Type B pancreatic cell (in vitro differentiated cells): ENCODE measurements at regions not wholly inside any gene's neighbourhood (a gene's known extent, or its start where the extent isn't known, plus 50 kb on each side); places are given as distances from the start of the nearest gene placed in this dataset.
A peak's percentile ranks its signal among the peaks of the same experiment; 100 is the strongest.

Source experiments
- DNase-seq: peaks from one replicate; pipeline ENCODE4 v3.0.0; 2021; ENCODE audit warnings: mixed read lengths; ENCODE audit not compliant: unreplicated experiment; ENCODE audit errors: extremely low spot score
- H3K27ac Mint-ChIP-seq: 2 replicates; pipeline ENCODE4 v1.8.0; 2021; ENCODE audit warnings: mild to moderate bottlenecking, mixed read lengths
- H3K27me3 Mint-ChIP-seq: 2 replicates; pipeline ENCODE4 v1.8.0; 2021; ENCODE audit warnings: mixed read lengths
- H3K36me3 Mint-ChIP-seq: 2 replicates; pipeline ENCODE4 v1.8.0; 2021; ENCODE audit warnings: mixed read lengths
- H3K4me1 Mint-ChIP-seq: one replicate; pipeline ENCODE4 v1.8.0; 2021; ENCODE audit warnings: mixed read lengths; ENCODE audit not compliant: unreplicated experiment
- H3K4me3 Mint-ChIP-seq: 2 replicates; pipeline ENCODE4 v1.8.0; 2021; ENCODE audit warnings: mild to moderate bottlenecking, mixed read lengths
- H3K9me3 Mint-ChIP-seq: 2 replicates; pipeline ENCODE4 v1.8.0; 2021; ENCODE audit warnings: mixed read lengths
- TF ChIP-seq, protein P1 (sequence below): fragments of 200-600 bp; sonication (generic); conservative IDR thresholded peaks from 2 replicates; pipeline ENCODE4 v1.5.0; 2021; ENCODE audit warnings: antibody characterized with exemption, mild to moderate bottlenecking

GRCh38 chr10:70954381-70955176 is 66.2 kb upstream of the PCBD1 start:
- TF ChIP-seq, protein P1, sequence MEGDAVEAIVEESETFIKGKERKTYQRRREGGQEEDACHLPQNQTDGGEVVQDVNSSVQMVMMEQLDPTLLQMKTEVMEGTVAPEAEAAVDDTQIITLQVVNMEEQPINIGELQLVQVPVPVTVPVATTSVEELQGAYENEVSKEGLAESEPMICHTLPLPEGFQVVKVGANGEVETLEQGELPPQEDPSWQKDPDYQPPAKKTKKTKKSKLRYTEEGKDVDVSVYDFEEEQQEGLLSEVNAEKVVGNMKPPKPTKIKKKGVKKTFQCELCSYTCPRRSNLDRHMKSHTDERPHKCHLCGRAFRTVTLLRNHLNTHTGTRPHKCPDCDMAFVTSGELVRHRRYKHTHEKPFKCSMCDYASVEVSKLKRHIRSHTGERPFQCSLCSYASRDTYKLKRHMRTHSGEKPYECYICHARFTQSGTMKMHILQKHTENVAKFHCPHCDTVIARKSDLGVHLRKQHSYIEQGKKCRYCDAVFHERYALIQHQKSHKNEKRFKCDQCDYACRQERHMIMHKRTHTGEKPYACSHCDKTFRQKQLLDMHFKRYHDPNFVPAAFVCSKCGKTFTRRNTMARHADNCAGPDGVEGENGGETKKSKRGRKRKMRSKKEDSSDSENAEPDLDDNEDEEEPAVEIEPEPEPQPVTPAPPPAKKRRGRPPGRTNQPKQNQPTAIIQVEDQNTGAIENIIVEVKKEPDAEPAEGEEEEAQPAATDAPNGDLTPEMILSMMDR = no peak
- H3K9me3 Mint-ChIP-seq = no peaks in the 10 kb centered on the region
- no peak overlapping the region for H3K4me3 Mint-ChIP-seq
- H3K27me3 Mint-ChIP-seq = peaks cover 39% of the 10 kb centered on the region
- H3K27ac Mint-ChIP-seq = no peak overlapping the region
- H3K36me3 Mint-ChIP-seq = no peaks in the 10 kb centered on the region
- H3K4me1 Mint-ChIP-seq = peaks cover 5% of the 10 kb centered on the region
- DNase-seq = no peak

DNA sequence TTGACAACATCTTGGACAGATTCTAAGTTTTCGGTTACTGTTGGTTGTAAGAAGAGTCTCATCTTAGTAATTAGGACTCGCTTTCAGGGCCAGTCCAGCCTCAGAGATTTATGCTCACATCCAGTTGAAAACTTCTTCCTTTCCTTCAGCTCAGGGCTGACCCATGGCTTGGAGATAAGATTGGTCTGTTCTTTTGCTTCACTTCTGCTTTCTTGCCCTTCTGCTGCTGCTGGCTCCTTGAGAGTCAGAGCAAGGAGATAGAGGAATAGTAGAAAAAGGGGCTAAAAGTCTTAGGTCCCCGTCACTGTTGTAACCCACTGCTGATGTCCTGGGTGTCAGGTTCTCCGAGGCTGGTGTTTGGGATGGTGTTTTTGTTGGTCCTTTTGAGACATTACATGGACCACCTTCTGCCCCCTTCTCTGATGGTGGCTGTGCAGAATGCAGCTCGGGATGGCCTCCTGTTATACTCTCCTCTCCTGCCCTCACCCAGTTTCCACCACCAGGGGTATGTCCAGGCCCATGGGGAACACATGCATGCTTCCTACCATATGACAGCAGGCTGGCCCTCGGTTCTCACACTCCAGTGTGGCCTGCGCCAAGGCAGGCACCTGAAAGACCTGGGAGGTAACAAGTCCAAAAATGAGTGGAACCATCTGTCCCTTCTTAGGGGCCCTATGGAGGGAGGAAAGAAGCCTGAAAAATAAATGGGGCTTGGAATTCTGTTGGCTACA is 67.8 kb upstream of the PCBD1 start:
- Mint-ChIP-seq H3K4me1 (peaks cover 5% of the 10 kb centered on the region), H3K4me3 (no peak overlapping the region), H3K27me3 (peaks cover 38% of the 10 kb centered on the region), H3K9me3 (no peaks in the 10 kb centered on the region), H3K27ac (no peak overlapping the region), H3K36me3 (no peaks in the 10 kb centered on the region)
- TF ChIP-seq, protein P1 = peak; percentile 34
- DNase-seq = no peak

GRCh38 chr10:70958396-70958795 is 70.0 kb upstream of the PCBD1 start:
- Mint-ChIP-seq H3K9me3 (no peaks in the 10 kb centered on the region), H3K27me3 (peaks cover 33% of the 10 kb centered on the region), H3K27ac (no peak overlapping the region), H3K36me3 (no peaks in the 10 kb centered on the region), H3K4me3 (no peak overlapping the region), H3K4me1 (peaks cover 5% of the 10 kb centered on the region)
- no peak for DNase-seq
- TF ChIP-seq, protein P1 = no peak

DNA sequence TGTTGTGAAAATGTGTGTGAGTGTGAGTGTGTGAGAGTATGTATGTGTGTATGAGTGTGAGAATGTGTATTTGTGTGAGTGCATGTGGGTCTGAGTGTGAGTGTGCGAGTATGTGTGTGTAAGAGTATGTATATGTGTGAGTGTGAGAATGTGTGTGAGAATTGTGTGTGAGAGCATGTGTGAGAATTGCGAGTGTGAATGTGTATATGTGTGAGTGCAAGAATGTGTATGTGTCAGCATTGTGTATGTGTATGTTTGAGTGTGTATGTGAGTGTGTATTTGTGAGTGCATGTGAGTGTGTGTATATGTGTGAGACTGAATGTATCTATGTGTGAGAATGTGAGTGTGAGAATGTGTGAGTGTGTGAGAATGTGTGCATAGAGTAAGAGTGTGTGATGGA is 72.0 kb upstream of the PCBD1 start:
- Mint-ChIP-seq H3K27me3 (peaks cover 23% of the 10 kb centered on the region), H3K27ac (no peak overlapping the region), H3K4me3 (no peak overlapping the region), H3K4me1 (no peaks in the 10 kb centered on the region), H3K9me3 (no peaks in the 10 kb centered on the region), H3K36me3 (no peaks in the 10 kb centered on the region)
- DNase-seq = no peak
- TF ChIP-seq, protein P1 = no peak

- Mint-ChIP-seq H3K27me3 (peaks cover 19% of the 10 kb centered on the region), H3K9me3 (no peaks in the 10 kb centered on the region), H3K4me3 (no peak overlapping the region), H3K27ac (no peak overlapping the region), H3K36me3 (no peaks in the 10 kb centered on the region), H3K4me1 (no peaks in the 10 kb centered on the region)
- TF ChIP-seq, protein P1 = no peak
- no peak for DNase-seq
Observed at GRCh38 chr10:70960783-70961570, 72.6 kb upstream of the PCBD1 start.
